Posterior cingulate gyrus (tissue), 11 donors: ENCODE measurements at regions not wholly inside any gene's neighbourhood (a gene's known extent, or its start where the extent isn't known, plus 50 kb on each side); places are given as distances from the start of the nearest gene placed in this dataset.
"Not testable (repeated sequence)": the region's sequence is repeated elsewhere in the genome, so short reads cannot be mapped to it uniquely, and the experiment has no call there.

Source experiments
- DNase-seq, 10 donors: peaks; one replicate each; pipeline versions ENCODE4 v3.0.0 to v3.0.0-alpha.2; 2020 to 2021; ENCODE audit warnings: mixed read lengths in 3 of 10
- intact Hi-C: fragments of 100-400 bp; cut with DNase I; formaldehyde crosslinking; loops from one replicate; pipeline ENCODE4 v1.15.1; 2023

DNA sequence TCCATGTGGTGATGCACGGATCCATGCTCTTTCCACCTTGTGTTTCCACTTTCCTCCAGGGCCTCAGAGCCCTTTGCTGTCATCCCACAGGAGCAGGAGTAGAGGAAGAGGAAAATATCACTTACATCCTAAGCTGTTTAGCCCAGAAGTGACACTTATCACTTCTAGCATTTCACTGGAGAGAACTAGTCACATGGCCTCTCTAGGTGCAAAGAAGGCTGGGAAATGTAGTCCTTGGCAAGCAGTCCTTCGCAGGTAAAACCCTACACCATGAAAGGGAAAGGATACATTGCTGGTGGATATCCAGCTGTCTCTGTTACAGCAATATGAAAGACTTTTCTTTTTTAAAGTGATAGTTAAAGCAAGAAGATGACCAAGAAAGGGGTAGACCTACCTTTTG, 185.9 kb downstream of the RGS9 start:
- intact Hi-C loops, result no loop called here
- DNase-seq, result no peak

DNA sequence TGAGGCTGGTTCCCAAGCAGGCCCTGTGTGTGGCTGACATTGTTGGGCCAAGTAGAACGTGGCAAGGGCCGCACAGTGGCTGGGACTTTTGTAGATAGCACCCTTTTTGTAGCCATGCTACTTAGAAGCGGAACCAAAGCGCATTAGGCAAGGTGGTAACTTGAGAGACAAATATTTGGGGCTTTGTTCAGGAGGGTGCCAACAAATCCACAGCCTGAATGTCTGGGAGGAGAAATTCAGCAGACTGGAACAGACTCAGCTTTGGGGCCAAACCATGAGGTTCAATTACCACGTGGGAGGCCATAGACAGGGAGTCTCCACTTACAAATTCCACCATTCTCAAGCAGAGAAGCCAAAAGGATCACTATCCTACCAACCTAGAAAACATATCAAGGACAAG, 183.7 kb downstream of the RGS9 start:
- no peak for DNase-seq
- intact Hi-C loops, result no loop called here

DNA sequence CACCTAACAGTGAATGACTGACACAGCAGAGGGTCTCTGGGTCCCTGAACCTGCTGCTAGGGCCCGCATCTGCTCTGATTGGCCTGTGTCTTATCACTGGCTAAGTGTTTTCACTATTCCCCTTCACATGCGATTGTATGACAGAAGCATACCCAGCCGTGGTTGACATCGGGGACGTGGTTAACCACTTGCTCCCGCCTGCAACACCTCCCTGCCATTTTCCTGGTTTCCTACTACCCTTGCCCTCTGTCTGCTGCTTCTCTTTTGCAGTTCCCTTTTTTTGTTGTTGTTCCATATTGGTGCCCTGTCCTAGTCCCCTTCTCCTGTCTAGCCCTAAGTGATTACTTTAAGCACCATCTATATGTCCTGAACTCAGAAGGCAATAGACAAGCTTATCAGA, 177.0 kb downstream of the RGS9 start:
- no peak for DNase-seq
- intact Hi-C loops, result no loop called here

DNA sequence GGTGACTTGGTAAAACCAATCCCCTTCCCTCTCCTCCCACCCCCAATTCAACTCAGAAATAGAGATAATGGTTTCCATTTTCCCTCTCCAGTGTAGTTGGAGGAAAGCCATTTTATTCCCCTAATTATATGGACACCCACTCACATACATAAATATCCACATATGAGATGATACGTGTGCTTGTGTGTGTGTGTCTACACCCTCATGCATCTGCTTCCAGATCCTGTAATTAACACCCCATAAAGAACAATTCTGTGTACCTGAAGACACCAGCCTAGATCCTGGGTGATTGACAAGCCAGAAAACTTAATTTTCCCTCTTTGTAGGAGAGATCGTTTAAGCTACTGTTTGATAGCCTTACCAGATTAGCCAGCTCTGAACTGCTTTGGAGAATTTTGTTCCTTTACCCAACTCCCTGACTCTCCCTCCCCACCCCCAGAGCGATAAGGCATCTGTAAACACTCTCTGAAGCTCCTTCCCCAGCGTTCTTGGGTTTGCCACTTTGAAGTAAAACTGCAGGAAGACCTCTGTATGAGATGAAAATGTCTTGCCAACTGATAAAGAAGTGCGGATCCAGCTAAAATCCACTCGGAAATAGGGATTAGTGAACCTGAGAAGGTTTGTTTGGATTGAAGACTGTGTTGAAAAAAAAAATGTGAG, 175.7 kb downstream of the RGS9 start:
- intact Hi-C loops, result no loop called here
- no peak for DNase-seq

DNA sequence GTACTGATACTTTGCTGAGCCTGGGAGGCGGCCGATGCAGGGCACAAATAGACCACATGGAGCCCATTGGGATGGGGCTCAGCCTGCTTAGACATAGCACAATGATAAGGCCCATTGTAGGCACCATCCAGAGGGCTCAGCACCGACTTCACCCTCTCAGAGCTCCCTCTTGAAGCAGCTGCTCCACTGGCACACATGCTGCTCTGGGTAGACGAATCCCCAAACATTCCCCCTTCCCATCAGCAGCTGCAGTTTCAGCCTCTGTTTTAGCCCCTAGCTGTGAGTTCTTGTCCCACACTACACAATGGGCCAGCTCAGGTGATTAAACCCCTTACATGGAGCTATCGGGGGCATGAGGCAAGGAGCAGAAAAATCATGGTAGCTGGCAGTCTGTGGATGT, 174.1 kb downstream of the RGS9 start:
- no peak for DNase-seq
- intact Hi-C loops, result no loop called here

DNA sequence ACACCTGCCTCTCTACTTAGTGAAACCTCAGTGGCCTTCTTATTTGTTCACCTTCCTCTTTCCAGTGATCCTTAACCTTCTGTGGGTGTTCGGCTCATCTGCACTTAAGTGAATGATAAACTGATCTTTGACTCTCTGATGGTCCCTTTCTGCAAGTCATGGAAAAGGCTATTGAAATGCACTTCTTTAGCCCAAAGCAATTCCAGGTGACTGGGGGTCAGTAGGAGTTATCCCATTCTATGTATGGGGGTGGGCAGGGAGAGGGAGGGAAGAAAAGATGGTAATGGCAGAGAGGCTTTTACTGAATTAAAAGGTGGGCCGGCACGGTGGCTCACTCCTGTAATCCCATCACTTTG, 170.8 kb downstream of the RGS9 start:
- intact Hi-C loops, result no loop called here
- no peak for DNase-seq

DNA sequence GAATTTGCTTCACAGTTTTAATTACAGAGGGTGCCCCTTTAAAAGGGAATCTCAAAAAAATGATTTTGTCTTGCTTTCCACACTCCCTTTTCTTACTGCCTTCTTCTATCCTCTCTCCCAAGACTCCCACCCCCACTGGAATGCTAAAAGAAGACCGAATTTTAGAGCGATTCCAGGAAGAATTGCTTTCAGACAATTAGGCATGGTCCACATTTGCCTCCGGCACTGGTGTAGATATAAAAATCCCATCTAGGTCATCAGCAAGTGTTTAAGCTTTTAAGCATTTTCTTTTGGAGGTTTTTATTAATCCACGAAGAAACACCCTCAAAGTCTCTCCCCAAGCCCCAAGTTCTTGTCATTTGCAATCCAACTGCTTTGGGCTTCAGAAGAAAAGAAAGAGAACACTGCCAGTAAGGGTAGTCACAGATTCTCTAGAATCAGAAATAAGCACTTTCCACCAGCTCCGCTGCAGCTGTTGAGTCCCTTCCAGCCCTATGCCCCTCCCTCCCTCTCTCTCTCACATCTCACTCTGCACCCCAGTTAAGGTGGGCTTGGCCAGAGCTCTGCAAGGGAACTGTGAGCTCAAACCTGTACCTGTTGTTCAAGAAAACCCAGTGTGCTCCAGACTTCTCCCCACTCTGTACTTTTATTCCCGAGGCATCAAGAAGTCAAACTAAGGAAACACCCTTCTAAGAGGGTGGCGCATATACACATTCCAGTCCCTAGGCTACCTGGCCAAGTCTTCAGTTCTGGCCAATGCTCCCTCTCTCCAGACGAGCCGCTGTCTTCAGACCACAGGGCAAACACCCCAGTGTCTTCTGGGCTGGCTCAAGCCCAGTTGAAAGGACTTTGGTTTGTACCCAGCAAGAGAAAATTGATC, 170.2 kb downstream of the RGS9 start:
- intact Hi-C loops, result no loop called here
- no peak for DNase-seq

DNA sequence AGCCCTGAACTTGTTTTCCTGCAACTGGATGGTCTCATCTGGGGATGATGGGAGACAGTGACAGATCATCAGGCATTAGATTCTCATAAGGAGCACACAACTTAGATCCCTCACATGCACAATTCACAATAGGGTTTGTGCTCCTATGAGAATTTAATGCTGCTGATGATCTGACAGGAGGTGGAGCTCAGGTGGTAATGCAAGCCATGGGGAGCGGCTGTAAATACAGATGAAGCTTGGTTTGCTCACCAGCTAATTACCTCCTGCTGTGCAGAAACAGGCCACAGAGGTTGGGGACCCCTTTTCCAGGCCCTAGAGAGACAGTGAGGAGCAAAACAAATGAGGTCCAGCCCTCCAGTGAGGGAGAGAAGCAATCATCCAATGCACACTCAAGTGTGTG, 168.6 kb downstream of the RGS9 start:
- intact Hi-C loops, result no loop called here

DNA sequence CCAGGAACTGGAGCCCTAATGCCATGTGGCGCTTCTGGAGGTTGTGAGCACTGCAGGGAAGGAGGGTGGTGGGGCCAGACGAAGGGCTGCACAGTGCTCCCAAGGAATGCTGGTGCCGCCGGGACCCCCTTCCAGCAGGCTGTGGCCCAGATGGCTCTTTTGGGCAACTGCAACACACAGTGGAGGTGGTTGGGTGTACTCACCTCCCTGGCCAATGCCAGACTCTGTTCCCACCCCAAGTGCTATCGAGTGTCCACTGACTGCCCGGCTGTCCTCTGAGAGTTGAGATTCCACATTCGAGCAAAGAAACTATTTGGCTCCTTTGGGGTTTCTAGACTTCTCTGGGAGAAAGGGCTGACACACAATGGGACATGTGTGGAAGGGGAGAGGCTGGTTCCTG, 167.9 kb downstream of the RGS9 start:
- intact Hi-C loops, result no loop called here
- no peak for DNase-seq

More for the DNA sequence above, 168.6 kb downstream of the RGS9 start:
- DNase-seq, result no peak

DNA sequence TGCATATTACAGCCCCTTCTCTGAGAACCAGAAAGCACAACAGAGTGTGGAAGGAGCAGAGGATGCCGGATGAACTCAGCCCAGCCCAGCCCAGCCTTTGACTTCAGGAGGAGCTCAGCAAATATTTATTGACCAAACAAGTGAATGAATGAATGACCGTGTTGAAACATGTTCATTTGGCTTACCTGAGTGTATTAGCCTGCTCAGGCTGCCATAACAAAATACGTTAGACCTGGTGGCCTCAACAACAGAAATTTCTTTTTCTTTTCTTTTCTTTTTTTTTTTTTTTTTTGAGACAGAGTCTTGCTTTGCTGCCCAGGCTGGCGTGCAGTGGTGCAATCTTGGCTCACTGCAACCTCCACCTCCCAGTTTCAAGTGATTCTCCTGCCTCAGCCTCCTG, 164.7 kb downstream of the RGS9 start:
- DNase-seq, intact Hi-C loops: not testable (repeated sequence)

DNA sequence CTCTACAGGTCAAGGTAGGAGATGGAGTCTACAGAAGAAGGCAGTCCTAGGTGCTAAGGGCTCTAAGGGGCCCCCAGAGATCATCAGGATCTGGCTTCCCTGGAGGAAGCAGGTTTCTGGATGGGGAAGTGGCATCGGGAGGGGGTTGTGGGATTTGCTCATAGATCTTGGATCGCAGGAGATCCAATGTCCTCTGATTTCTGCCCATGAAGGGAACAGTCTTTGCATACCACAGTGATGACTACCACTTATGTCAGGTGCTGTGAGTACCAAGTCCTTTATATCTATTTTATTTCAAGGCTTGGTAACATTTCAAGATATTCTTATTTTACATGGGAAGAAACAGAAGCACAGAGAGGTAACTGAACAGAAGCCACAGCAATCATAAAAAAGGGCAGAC, 164.0 kb downstream of the RGS9 start:
- no peak for DNase-seq
- intact Hi-C loops, result no loop called here

DNA sequence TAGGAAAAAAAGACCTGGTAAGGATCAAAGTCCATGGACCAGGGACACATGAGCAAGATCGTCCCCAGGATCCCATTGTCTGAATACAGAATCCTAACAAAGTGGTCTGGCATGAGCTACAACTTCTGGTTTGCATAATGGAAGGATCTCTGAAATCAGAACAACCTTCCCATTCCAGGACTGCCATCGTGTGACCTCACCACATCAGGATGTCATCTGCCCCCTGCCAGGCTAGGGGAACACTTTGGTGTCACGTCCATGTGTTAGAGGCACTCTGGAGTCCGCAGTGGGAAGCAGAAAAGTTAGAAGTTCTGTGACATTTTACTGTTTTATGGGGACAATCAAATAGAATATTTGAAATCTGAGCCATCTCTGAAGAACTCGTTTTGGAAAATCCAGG, 160.7 kb downstream of the RGS9 start:
- intact Hi-C loops, result no loop called here
- DNase-seq, result no peak

DNA sequence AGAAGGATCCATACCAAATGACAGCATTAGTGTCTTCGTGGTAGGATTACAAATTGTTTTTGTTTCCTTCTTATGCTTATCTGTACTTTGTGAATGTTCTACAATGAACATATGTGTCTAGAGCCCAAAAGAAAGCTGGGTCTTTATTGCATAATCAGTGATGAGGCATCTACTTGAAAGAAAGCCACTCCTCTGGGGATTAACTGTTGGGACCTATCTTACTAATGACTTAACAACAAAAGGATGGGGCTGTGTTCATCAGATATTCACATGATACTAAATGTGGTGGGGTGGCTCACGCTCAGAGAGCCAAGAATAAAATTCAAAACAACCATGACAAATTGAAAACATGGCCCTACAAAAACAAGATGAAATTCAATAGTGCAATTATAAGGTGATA, 160.2 kb downstream of the RGS9 start:
- DNase-seq, result no peak
- intact Hi-C loops, result no loop called here

DNA sequence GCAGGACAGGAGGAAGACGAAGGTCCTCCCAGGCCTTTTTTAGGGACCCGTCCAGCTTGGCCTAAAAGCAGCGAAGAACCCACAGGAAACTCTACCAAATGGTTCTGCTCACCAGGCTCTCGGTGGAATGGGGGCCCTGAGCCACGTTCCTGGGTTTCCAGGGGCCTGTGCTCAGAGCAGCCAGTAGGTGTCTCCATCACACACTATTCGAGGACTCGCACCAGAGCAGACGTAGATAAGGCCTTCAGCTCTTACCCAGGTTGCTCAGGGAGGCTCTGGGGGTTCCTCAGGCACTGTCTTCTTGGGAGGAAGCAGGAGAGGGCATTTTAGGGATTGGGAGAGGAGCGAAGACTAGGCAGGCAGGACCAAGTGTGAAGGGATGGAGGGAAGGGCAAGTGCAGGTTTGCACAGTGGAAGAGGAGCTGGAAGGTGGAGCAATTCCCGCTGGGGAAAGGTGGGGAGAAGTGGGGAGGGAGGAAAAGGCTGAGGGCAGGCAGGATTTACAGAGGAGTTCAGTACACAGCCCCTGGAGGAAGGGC, 157.1 kb downstream of the RGS9 start:
- intact Hi-C loops, result loop anchor here (1.0 to 5.0 kb wide), 2 partner anchors 263 to 871 kb away; no protein-coding TSS in a partner anchor
- peak; percentile 35 to 95 (median 63) for DNase-seq

DNA sequence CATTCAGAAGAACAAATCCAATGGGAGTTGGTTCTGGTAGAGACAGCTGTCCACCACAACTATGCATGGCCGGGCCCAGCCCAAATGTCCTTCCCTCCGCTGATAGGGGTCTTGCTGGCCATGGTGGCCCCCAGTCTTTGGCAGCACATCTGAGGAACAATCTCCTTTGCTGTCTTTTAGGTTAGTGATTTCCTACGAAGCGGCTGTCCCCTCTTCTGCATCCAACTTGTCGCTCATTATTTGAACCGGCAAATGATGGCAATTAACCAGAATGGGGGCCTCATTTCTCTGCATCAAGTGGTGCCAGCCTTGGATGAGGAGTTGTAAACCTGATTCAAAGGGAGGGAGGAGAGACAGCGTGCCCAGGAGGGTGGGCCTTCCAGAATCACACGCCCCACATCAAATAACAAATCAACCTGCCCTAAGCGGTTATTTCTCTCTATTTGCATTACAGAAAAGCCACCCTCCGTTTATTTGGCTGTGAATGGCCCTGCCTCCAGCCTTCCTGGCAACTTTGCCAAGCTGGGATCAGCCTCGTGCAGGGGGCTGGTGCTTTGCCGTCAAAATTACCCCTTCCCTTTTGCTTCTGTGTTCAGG, 156.5 kb downstream of the RGS9 start:
- no peak for DNase-seq
- intact Hi-C loops, result loop anchor here (1.0 to 5.0 kb wide), 2 partner anchors 264 to 872 kb away; no protein-coding TSS in a partner anchor

DNA sequence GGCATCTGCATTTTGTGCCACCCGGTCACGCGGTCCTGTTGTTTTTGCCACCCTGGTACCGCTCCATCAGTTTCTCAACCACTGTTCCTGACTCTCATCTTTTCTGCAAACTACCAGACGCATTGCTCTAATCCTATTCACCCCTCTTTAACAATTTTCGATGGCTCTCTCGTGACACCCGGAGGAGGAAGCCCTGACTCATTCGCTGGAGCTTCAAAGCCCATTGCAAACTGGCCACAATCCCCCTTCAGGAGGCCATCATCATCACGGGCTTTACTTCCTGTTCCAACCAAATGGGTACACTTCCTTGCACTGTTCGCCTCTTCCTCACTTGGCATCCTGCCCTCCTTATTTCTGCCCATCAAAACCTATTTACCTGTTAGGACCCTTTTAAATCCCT, 155.3 kb downstream of the RGS9 start:
- DNase-seq, result no peak
- intact Hi-C loops, result loop anchor here (5.0 kb wide), 1 partner anchor 265 kb away; no protein-coding TSS in a partner anchor

DNA sequence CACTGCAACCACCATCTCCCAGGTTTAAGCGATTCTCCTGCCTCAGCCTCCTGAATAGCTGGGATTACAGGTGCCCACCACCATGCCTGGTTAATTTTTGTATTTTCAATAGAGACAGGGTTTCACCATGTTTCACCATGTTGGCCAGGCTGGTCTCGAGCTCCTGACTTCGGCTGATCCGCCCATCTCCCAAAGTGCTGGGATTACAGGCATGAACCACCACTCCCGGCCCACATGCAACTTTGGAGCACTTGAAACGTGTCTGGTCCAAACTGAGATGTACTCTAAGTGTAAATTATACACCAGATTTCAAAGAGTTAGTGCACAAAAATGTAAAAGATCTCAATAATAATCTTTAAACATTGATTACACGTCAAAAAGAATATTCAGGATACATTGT, 154.1 kb downstream of the RGS9 start:
- DNase-seq, result not testable (repeated sequence)
- intact Hi-C loops, result loop anchor here (5.0 kb wide), 1 partner anchor 266 kb away; no protein-coding TSS in a partner anchor

DNA sequence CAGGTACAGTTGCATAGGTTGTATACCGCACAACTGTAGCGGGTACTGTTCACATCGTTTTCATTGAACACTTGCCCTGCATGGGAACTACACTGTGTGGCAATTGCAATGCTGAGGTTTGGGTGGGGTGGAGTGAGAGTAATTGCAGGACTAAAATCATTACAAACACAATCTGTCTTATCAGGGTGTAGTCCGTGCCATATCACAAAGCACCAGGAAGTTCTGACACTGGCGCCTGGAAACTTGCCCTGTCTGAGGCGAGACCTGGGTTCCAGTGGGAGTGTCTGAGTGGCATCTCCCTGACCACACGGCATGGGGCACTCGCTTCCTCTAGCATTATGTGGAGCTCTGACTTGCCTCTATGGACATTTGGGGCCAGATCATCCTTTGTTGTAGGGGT, 153.4 kb downstream of the RGS9 start:
- intact Hi-C loops, result loop anchor here (5.0 kb wide), 1 partner anchor 267 kb away; no protein-coding TSS in a partner anchor
- DNase-seq, result no peak

DNA sequence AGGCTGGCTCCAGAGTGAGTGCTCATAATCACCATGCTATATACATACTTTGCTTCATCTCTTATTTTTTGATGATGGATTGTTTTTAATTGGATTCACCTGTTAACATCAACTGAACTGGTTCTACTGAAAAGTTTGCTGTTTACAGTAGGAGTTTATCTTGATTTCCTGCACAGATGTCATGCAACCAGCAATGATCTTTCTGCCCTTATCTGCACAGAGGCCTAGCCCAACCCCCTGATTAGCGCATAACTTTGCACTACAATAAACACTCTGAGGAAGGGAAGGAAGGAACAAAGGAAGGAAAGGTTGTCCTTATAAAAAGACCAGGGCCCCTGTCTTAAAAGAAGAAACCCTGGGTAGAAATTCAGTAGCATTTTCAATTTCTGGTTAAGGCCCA, 152.9 kb downstream of the RGS9 start:
- no peak for DNase-seq
- intact Hi-C loops, result loop anchor here (5.0 kb wide), 1 partner anchor 267 kb away; no protein-coding TSS in a partner anchor

DNA sequence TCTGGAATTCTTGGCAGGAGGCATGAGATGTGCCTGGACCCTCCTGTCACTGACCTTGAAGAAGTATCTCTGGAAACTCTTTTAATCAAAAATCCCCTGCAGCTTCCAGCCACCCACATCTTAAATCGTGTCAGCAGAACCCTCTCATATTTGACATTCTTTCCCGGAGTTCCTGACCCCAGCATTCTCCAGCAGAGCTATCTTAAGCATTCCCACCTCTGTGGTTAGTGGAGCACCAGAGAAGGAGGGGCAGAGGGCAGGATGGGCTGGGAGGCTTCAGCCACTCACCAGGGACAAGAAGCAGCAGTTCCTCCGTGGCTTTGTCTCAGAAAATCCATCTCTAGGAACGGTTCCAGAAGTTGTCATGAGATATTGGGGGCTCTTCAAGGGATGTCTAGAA, 149.9 kb downstream of the RGS9 start:
- intact Hi-C loops, result no loop called here
- no peak for DNase-seq

DNA sequence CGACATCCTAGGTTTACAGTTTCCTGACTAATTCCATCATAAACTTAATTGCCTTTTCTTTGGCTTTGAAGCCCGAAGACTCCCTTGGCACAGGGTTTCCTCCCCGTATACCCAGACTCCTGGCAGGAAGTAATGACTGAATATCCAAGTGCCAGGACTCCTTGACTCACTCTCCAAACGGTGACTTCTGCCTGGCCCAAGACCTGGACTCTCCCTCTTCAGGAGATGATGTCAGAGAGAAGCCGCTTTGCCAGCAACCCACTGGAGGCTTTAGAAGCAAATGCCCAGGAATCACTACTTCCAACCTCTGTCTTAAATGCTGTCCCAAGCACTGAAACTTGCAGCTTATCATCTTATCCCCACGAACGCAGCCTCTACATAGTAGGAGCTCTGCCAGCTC, 146.5 kb downstream of the RGS9 start:
- intact Hi-C loops, result no loop called here
- no peak for DNase-seq
